SK-N-SH (cell line): ENCODE measurements at regions not wholly inside any gene's neighbourhood (a gene's known extent, or its start where the extent isn't known, plus 50 kb on each side); places are given as distances from the start of the nearest gene placed in this dataset.

Experiments used
- CTCF ChIA-PET: fragments of 300-600, 350-600 bp; formaldehyde crosslinking; extraction: SDS; loops from one replicate; lab custom pipeline; 2021; lab: Yijun Ruan, JAX
- POLR2A ChIA-PET: fragments of 350-600 bp; sonication (Branson Sonifier 250); formaldehyde crosslinking; extraction: SDS; loops from one replicate; lab custom pipeline; 2020; ENCODE audit warnings: antibody characterized with exemption, inconsistent platforms; lab: Yijun Ruan, JAX
- DNase-seq: peaks from one replicate; pipeline ENCODE4 v3.0.0; 2012
- H2AFZ ChIP-seq: fragments of 200-600 bp; sonication (generic); 2 replicates; pipeline ENCODE4 v1.8.1; 2016; ENCODE audit warnings: antibody characterized with exemption, mild to moderate bottlenecking, low read depth
- H3F3A ChIP-seq: fragments of 200-600 bp; sonication (generic); replicated peaks from 2 replicates; pipeline ENCODE3; 2016; ENCODE audit warnings: antibody characterized with exemption, mild to moderate bottlenecking; ENCODE audit not compliant: insufficient read depth
- H3K27ac ChIP-seq, 2 experiments: fragments of 200-500 bp in 1 of 2; fragments of 200-600 bp in 1 of 2; sonication (Bioruptor generic) in 1 of 2; sonication (generic), shearing (Covaris generic) in 1 of 2; 2 replicates each; pipeline versions ENCODE4 v1.5.1 to v1.6.1; 2014 to 2016; ENCODE audit warnings: low read depth in 2 of 2, inconsistent platforms in 1 of 2, low read length in 1 of 2, mild to moderate bottlenecking in 1 of 2, mixed read lengths in 1 of 2
- H3K27me3 ChIP-seq: fragments of 200-600 bp; sonication (generic), shearing (Covaris generic); 2 replicates; pipeline ENCODE4 v1.6.1; 2016; ENCODE audit warnings: mixed run types; ENCODE audit not compliant: insufficient read depth
- H3K36me3 ChIP-seq, 2 experiments: fragments of 200-500 bp in 1 of 2; fragments of 200-600 bp in 1 of 2; sonication (Bioruptor generic) in 1 of 2; sonication (generic) in 1 of 2; replicated peaks in 1 of 2; 2 replicates each; pipeline versions ENCODE3 to v1.5.1; 2014 to 2016; ENCODE audit warnings: low read length in 1 of 2, mild to moderate bottlenecking in 1 of 2; ENCODE audit not compliant: insufficient read depth in 2 of 2, control insufficient read depth in 1 of 2
- H3K4me1 ChIP-seq, 2 experiments: fragments of 200-500 bp in 1 of 2; fragments of 200-600 bp in 1 of 2; sonication (Bioruptor generic) in 1 of 2; sonication (generic), shearing (Covaris generic) in 1 of 2; 2 replicates each; pipeline versions ENCODE4 v1.5.1 to v1.6.1; 2014 to 2016; ENCODE audit warnings: low read depth in 1 of 2, low read length in 1 of 2, mixed run types in 1 of 2; ENCODE audit not compliant: insufficient read depth in 2 of 2, control insufficient read depth in 1 of 2
- H3K4me2 ChIP-seq: fragments of 200-600 bp; sonication (generic), shearing (Covaris generic); 2 replicates; pipeline ENCODE4 v1.6.1; 2017; ENCODE audit warnings: mixed run types
- H3K4me3 ChIP-seq, 2 experiments: fragments of 200-500 bp in 1 of 2; fragments of 200-600 bp in 1 of 2; sonication (Bioruptor generic) in 1 of 2; sonication (generic), shearing (Covaris generic) in 1 of 2; 2 replicates each; pipeline versions ENCODE4 v1.5.1 to v1.8.1; 2014 to 2016; ENCODE audit warnings: low read depth in 2 of 2, inconsistent platforms in 1 of 2, low read length in 1 of 2, mild to moderate bottlenecking in 1 of 2, mixed read lengths in 1 of 2, moderate library complexity in 1 of 2
- H3K79me2 ChIP-seq: fragments of 200-600 bp; sonication (generic); 2 replicates; pipeline ENCODE4 v1.8.1; 2017; ENCODE audit warnings: mild to moderate bottlenecking; ENCODE audit not compliant: insufficient read depth
- H3K9ac ChIP-seq: fragments of 200-600 bp; sonication (generic); 2 replicates; pipeline ENCODE4 v1.6.1; 2017; ENCODE audit warnings: mixed run types
- H3K9me2 ChIP-seq: fragments of 200-600 bp; sonication (generic); 2 replicates; pipeline ENCODE4 v1.6.1; 2017; ENCODE audit warnings: mixed run types
- H3K9me3 ChIP-seq: fragments of 200-600 bp; sonication (generic); 2 replicates; pipeline ENCODE4 v1.6.1; 2017; ENCODE audit warnings: mixed run types, mild to moderate bottlenecking, moderate library complexity
- H4K20me1 ChIP-seq: fragments of 200-600 bp; sonication (generic); 2 replicates; pipeline ENCODE4 v1.6.1; 2017; ENCODE audit warnings: mild to moderate bottlenecking, mixed run types; ENCODE audit not compliant: insufficient read depth
- ELF1 ChIP-seq: IDR thresholded peaks from 2 replicates; pipeline ENCODE4 v1.4.0; 2012
- EP300 ChIP-seq, 2 experiments: IDR thresholded peaks; 2 replicates each; pipeline versions ENCODE4 v1.4.0 to v1.6.1; 2012; ENCODE audit warnings: borderline replicate concordance in 1 of 2, low read depth in 1 of 2, low read length in 1 of 2
- FOXJ3 ChIP-seq: sonication (generic); formaldehyde crosslinking; IDR thresholded peaks from 2 replicates; pipeline ENCODE4 v1.5.1; 2020; ENCODE audit warnings: mild to moderate bottlenecking, missing genetic modification reagents
- MEF2A ChIP-seq: IDR thresholded peaks from 2 replicates; pipeline ENCODE4 v1.4.0; 2012; ENCODE audit warnings: low read depth, borderline replicate concordance
- TEAD4 ChIP-seq: IDR thresholded peaks from 2 replicates; pipeline ENCODE4 v1.4.0; 2012; ENCODE audit warnings: mild to moderate bottlenecking, borderline replicate concordance; ENCODE audit not compliant: insufficient read depth
- WGBS: methylation state at CpG from one replicate; pipeline ENCODE4 v1.1.6; 2017; ENCODE audit warnings: low lambda C conversion rate; 5-methylcytosine and 5-hydroxymethylcytosine counted together
- TF ChIP-seq, protein P1 (sequence below): IDR thresholded peaks from 2 replicates; pipeline ENCODE4 v1.6.1; 2012; ENCODE audit warnings: mild to moderate bottlenecking, low read depth, low read length, moderate library complexity
- TF ChIP-seq, protein P2 (sequence below): fragments of 150-350 bp; IDR thresholded peaks from 2 replicates; pipeline ENCODE4 v1.6.1; 2016; ENCODE audit warnings: mild to moderate bottlenecking, low read depth, low read length
- TF ChIP-seq, protein P3 (sequence below): IDR thresholded peaks from 2 replicates; pipeline ENCODE4 v1.4.0; 2012; ENCODE audit warnings: low read depth

DNA sequence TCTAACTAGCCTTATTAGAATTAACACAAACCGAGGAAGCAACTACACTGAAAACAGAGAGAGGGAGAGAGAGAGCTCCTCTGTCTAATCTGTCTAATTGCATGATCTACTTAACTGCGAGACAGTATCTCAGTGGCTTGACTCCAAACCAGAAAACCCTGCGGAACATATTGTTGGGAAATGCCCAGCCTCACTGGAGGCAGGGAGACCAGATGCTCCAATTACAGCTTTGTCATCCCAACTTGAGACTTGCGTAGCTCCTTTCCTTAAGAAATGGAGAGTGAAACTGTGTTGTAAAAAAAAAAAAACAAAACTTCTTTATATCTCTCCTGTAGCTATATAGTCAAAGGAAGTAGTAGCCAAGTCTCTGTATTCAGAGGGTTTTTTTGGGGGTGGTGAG is 52.0 kb upstream of the ZNRF2 start:
- POLR2A ChIA-PET, result no interaction called here
- H3K36me3 ChIP-seq, result no peaks in the 10 kb centered on the region

More for the DNA sequence above, 52.0 kb upstream of the ZNRF2 start:
- CTCF ChIA-PET, result interaction anchor here (0.5 to 0.7 kb wide), 2 partner anchors 44 kb away, joined by 3 read pairs; no protein-coding TSS in a partner anchor
- 63% methylated on average over 4 of the region's 4 CpGs for WGBS
- Histone ChIP-seq H3K79me2 (no peaks in the 10 kb centered on the region), H3K4me2 (no peak overlapping the region), H3K4me3 (no peak overlapping the region), H2AFZ (no peak overlapping the region), H4K20me1 (no peaks in the 10 kb centered on the region)
- no peak for TF ChIP-seq ELF1
- TF ChIP-seq TEAD4, result no peak
- TF ChIP-seq, protein P1, sequence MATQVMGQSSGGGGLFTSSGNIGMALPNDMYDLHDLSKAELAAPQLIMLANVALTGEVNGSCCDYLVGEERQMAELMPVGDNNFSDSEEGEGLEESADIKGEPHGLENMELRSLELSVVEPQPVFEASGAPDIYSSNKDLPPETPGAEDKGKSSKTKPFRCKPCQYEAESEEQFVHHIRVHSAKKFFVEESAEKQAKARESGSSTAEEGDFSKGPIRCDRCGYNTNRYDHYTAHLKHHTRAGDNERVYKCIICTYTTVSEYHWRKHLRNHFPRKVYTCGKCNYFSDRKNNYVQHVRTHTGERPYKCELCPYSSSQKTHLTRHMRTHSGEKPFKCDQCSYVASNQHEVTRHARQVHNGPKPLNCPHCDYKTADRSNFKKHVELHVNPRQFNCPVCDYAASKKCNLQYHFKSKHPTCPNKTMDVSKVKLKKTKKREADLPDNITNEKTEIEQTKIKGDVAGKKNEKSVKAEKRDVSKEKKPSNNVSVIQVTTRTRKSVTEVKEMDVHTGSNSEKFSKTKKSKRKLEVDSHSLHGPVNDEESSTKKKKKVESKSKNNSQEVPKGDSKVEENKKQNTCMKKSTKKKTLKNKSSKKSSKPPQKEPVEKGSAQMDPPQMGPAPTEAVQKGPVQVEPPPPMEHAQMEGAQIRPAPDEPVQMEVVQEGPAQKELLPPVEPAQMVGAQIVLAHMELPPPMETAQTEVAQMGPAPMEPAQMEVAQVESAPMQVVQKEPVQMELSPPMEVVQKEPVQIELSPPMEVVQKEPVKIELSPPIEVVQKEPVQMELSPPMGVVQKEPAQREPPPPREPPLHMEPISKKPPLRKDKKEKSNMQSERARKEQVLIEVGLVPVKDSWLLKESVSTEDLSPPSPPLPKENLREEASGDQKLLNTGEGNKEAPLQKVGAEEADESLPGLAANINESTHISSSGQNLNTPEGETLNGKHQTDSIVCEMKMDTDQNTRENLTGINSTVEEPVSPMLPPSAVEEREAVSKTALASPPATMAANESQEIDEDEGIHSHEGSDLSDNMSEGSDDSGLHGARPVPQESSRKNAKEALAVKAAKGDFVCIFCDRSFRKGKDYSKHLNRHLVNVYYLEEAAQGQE, result no peak
- TF ChIP-seq FOXJ3 (CRISPR knock-in tag), result no peak
- TF ChIP-seq MEF2A, result no peak
- TF ChIP-seq EP300 (IDR thresholded peaks at IDR 0.05; ENCODE audit: borderline replicate concordance in 1 of 2, low read depth in 1 of 2, low read length in 1 of 2), result no peak
- TF ChIP-seq, protein P2, sequence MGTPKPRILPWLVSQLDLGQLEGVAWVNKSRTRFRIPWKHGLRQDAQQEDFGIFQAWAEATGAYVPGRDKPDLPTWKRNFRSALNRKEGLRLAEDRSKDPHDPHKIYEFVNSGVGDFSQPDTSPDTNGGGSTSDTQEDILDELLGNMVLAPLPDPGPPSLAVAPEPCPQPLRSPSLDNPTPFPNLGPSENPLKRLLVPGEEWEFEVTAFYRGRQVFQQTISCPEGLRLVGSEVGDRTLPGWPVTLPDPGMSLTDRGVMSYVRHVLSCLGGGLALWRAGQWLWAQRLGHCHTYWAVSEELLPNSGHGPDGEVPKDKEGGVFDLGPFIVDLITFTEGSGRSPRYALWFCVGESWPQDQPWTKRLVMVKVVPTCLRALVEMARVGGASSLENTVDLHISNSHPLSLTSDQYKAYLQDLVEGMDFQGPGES, result no peak
- TF ChIP-seq, protein P3, sequence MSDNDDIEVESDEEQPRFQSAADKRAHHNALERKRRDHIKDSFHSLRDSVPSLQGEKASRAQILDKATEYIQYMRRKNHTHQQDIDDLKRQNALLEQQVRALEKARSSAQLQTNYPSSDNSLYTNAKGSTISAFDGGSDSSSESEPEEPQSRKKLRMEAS, result no peak
- TF ChIP-seq, all 33 proteins: peak for 0
- peaks cover 4% of the 10 kb centered on the region for H3F3A ChIP-seq
- H3K27ac ChIP-seq, result no peak overlapping the region
- H3K9me3 ChIP-seq, result no peaks in the 10 kb centered on the region
- H3K9me2 ChIP-seq, result no peaks in the 10 kb centered on the region
- peaks cover 0 to 15% of the 10 kb centered on the region in 2 experiments; a peak in 2 of 4 replicates for H3K4me1 ChIP-seq
- no peak for DNase-seq
- no peaks in the 10 kb centered on the region for H3K27me3 ChIP-seq
- H3K9ac ChIP-seq, result no peak overlapping the region
